Ishikawa (cell line): ENCODE measurements at regions not wholly inside any gene's neighbourhood (a gene's known extent, or its start where the extent isn't known, plus 50 kb on each side); places are given as distances from the start of the nearest gene placed in this dataset.

Experiments
- CEBPB ChIP-seq: IDR thresholded peaks from 2 replicates; pipeline ENCODE4 v1.6.1; 2012
- CREB1 ChIP-seq: IDR thresholded peaks from 2 replicates; pipeline ENCODE4 v1.6.1; 2012; ENCODE audit warnings: low read depth
- EGR1 ChIP-seq: IDR thresholded peaks from 2 replicates; pipeline ENCODE4 v1.6.1; 2012
- EP300 ChIP-seq: IDR thresholded peaks from 2 replicates; pipeline ENCODE4 v1.6.1; 2012; ENCODE audit warnings: borderline replicate concordance
- FOXM1 ChIP-seq: IDR thresholded peaks from 2 replicates; pipeline ENCODE4 v1.6.1; 2012; ENCODE audit warnings: low read depth, borderline replicate concordance
- NFIC ChIP-seq: IDR thresholded peaks from 2 replicates; pipeline ENCODE4 v1.6.1; 2012
- RAD21 ChIP-seq: IDR thresholded peaks from 2 replicates; pipeline ENCODE4 v1.6.1; 2012; ENCODE audit warnings: low read depth
- TAF1 ChIP-seq: IDR thresholded peaks from 2 replicates; pipeline ENCODE4 v1.6.1; 2012; ENCODE audit warnings: low read depth, mild to moderate bottlenecking
- TCF12 ChIP-seq: IDR thresholded peaks from 2 replicates; pipeline ENCODE4 v1.6.1; 2012; ENCODE audit warnings: low read depth
- TEAD4 ChIP-seq: IDR thresholded peaks from 2 replicates; pipeline ENCODE4 v1.6.1; 2012
- YY1 ChIP-seq: IDR thresholded peaks from 2 replicates; pipeline ENCODE4 v1.6.1; 2012; ENCODE audit warnings: low read depth
- ZBTB7A ChIP-seq: IDR thresholded peaks from 2 replicates; pipeline ENCODE4 v1.6.1; 2012; ENCODE audit warnings: low read depth
- TF ChIP-seq, protein P1 (sequence below): IDR thresholded peaks from 2 replicates; pipeline ENCODE4 v1.6.1; 2012
- TF ChIP-seq, protein P2 (sequence below): IDR thresholded peaks from 2 replicates; pipeline ENCODE4 v1.6.1; 2012
- TF ChIP-seq, protein P3 (sequence below): IDR thresholded peaks from 2 replicates; pipeline ENCODE4 v1.6.1; 2012; ENCODE audit warnings: low read depth, mild to moderate bottlenecking

DNA sequence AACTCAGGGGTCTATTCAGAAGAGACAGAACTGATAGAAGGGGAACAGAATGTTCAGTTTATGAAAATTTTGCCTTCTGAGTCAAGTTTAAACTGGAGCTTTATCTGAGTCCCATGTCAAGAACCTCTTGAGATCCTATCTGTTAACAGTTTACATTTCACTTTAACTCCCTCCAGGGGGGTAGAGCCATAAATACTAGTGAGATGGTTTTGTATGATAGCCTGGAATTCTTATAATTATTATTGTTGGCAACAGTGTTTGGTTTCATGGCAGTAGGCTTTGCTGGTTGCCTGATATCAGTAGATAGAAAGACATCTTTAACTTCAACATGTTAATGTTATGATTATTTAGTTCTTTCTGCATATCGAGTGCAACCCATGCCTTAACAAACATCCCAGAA is 498.5 kb downstream of the INSC start:
- no peak for TF ChIP-seq TEAD4
- TF ChIP-seq YY1: no peak
- no peak for TF ChIP-seq FOXM1

DNA sequence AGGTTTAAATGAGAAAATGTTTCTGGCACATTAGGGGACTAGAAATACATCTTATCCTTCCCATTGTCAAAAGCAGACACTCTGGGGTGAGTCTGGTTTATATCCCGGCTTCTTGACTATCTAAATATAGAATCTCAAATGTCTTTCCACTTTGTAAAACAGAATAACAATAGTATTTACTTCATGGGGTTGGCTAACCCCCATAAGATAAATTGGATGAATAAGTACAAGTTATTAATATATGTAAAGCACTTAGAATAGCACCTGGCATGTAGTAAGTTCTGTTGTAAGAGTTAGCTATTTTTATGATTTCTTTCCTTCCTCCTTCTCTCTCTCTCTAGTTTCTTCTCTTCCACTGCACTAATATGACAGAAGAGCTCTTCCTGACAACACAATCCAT is 499.1 kb downstream of the INSC start:
- no peak for TF ChIP-seq NFIC
- no peak for TF ChIP-seq TEAD4
- TF ChIP-seq EP300: no peak
- no peak for TF ChIP-seq CREB1
- TF ChIP-seq, protein P1, sequence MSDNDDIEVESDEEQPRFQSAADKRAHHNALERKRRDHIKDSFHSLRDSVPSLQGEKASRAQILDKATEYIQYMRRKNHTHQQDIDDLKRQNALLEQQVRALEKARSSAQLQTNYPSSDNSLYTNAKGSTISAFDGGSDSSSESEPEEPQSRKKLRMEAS: no peak
- TF ChIP-seq RAD21: no peak
- no peak for TF ChIP-seq YY1
- TF ChIP-seq, protein P2, sequence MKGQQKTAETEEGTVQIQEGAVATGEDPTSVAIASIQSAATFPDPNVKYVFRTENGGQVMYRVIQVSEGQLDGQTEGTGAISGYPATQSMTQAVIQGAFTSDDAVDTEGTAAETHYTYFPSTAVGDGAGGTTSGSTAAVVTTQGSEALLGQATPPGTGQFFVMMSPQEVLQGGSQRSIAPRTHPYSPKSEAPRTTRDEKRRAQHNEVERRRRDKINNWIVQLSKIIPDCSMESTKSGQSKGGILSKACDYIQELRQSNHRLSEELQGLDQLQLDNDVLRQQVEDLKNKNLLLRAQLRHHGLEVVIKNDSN: no peak
- TF ChIP-seq, protein P3, sequence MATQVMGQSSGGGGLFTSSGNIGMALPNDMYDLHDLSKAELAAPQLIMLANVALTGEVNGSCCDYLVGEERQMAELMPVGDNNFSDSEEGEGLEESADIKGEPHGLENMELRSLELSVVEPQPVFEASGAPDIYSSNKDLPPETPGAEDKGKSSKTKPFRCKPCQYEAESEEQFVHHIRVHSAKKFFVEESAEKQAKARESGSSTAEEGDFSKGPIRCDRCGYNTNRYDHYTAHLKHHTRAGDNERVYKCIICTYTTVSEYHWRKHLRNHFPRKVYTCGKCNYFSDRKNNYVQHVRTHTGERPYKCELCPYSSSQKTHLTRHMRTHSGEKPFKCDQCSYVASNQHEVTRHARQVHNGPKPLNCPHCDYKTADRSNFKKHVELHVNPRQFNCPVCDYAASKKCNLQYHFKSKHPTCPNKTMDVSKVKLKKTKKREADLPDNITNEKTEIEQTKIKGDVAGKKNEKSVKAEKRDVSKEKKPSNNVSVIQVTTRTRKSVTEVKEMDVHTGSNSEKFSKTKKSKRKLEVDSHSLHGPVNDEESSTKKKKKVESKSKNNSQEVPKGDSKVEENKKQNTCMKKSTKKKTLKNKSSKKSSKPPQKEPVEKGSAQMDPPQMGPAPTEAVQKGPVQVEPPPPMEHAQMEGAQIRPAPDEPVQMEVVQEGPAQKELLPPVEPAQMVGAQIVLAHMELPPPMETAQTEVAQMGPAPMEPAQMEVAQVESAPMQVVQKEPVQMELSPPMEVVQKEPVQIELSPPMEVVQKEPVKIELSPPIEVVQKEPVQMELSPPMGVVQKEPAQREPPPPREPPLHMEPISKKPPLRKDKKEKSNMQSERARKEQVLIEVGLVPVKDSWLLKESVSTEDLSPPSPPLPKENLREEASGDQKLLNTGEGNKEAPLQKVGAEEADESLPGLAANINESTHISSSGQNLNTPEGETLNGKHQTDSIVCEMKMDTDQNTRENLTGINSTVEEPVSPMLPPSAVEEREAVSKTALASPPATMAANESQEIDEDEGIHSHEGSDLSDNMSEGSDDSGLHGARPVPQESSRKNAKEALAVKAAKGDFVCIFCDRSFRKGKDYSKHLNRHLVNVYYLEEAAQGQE: no peak
- TF ChIP-seq TCF12: no peak
- TF ChIP-seq EGR1: no peak
- TF ChIP-seq TAF1: no peak
- TF ChIP-seq CEBPB: no peak
- no peak for TF ChIP-seq ZBTB7A
- no peak for TF ChIP-seq FOXM1

DNA sequence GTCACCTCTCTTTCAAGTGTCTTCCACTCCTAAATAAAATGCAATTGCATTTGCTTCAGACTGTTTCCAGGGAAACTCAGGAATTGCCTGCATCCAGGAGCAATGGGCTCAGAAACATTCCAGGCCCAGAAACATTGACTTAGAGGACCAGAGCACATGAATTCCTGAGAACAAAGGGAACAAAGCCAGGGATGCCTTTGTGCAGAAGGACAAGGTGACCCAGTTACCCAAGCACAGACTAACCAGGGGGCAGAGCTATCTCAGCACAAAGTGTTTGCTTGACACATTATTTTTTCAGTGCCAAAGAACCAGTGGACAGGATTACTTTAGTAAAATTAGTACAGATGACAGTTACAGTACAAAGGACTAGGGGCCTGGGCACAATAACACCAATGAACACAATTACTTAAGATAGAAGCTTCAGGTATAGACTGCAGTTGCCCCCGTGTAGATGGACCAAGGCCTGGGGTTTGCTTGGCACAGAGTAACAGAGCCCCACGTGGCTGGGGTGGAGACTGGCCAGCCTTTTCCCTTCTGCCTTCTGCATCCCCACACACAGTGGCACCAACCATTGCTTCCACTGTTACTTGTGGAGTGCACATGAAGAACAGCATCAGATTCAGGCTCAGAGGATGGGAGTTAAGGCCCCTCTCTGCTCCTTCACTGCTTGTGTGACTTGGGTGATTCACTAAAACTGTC is 500.8 kb downstream of the INSC start:
- TF ChIP-seq, protein P1: no peak
- TF ChIP-seq FOXM1: no peak

DNA sequence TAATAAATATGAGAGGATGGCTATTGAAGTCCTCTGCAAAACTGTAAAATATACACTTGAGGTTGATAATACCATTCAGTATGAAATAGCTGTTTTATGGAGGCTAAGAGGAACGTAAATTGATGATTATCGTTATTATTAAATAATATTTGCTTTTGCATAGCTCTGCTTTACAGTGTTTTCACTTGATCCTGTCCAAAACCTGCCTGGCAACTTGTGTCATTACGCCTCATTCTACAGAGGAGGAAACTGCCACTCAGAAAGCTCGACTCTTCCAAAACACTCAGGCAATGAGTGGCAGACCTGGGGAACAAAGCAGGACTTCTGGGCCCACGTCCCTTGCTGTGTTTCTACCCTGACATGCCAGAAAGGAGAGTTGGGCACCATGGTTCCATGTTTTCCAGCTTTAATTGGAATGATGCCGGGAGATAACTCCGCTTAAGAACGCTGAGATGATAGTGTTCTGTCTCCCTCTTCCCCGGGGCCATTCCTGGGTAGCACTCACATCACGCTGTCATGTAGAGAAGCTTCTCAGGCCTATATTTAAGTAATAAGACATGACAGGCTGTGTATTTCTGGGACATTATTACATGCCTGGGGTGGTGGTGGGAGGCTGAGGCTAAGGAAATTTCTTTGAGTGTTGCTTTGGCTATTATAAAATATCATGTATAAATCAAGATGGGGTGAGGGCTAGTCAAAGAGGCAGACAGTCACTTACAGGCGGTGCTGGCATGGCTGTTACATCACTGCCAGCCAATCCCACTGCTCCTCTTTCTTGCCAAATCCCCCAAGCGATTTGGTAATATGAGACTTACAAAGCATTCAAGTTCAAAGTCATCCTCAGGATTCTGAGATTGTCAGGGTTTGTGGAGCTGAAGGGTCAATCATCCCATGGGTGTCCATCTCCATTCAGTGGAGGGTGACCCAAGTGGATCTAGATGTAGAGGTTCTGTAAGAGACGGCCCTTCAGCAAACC is 501.7 kb downstream of the INSC start:
- TF ChIP-seq, protein P1: no peak
- no peak for TF ChIP-seq FOXM1

DNA sequence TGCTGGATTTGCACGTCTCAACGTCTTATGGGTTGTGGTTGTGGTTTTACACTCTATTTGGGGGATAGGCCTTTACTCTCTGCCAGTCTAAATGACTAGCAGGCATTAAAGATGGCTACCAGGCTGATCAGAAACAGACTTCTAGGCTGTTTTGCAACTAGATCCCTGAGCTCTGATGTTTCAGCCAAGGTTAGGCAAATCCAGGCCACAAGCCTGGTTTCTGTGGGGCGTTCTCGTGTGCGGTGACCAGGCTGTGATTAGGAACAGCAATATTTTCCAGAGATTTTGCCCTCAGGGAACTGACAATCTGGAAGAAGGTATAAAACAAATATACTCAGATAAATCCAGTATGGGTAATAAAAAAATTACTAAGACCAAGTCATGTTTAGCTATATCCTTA is 502.4 kb downstream of the INSC start:
- TF ChIP-seq YY1 (no peak), EGR1 (no peak), EP300 (no peak), NFIC (no peak), CREB1 (no peak), ZBTB7A (no peak), TCF12 (no peak)
- TF ChIP-seq, protein P2: no peak

DNA sequence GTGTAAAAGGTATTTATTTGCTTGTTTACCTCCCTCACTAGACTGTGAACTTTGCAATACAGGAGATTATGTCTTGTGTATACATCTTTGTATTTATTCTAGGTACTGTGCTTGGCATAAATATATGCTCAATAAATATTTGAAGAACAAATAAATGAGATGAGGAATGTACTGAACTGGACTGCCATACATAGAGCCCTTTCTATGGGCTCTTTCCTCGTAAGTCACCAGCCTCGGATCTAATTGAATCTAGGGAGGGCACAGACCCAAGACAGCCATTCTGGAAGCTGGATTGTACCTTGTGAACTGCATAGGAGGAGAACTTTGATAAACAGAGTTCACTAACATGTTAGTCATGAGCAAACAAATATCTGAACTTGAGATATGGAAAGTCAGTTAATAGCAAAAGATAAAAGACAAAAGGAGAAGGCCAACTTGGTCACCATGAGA is 503.9 kb downstream of the INSC start:
- TF ChIP-seq TAF1 (no peak), NFIC (no peak), YY1 (no peak), TEAD4 (no peak), RAD21 (no peak), CEBPB (no peak), TCF12 (no peak), EGR1 (no peak), CREB1 (no peak)
- TF ChIP-seq, protein P1: no peak

DNA sequence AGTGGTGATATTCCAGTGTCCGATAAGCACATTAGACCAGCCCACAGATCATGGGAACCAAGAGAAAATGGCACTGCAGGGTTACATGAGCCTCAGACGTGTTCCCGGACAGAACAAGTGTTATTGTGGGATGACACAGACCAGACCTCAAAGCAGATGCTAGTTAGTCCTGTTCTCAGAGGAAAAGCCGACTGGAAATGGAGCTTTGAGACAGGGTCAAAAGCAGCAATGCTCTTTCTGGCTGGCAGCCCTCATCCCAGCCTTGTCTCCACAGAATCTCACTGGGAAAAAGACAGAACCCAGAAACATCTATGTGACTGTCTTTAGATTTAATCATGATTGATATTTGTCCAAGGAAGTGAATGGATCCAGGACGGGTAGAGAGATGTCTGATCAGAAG is 506.8 kb downstream of the INSC start:
- no peak for TF ChIP-seq YY1
- TF ChIP-seq, protein P2: no peak
